ENCODE measurements at regions not wholly inside any gene's neighbourhood (a gene's known extent, or its start where the extent isn't known, plus 50 kb on each side); places are given as distances from the start of the nearest gene placed in this dataset.

DNA sequence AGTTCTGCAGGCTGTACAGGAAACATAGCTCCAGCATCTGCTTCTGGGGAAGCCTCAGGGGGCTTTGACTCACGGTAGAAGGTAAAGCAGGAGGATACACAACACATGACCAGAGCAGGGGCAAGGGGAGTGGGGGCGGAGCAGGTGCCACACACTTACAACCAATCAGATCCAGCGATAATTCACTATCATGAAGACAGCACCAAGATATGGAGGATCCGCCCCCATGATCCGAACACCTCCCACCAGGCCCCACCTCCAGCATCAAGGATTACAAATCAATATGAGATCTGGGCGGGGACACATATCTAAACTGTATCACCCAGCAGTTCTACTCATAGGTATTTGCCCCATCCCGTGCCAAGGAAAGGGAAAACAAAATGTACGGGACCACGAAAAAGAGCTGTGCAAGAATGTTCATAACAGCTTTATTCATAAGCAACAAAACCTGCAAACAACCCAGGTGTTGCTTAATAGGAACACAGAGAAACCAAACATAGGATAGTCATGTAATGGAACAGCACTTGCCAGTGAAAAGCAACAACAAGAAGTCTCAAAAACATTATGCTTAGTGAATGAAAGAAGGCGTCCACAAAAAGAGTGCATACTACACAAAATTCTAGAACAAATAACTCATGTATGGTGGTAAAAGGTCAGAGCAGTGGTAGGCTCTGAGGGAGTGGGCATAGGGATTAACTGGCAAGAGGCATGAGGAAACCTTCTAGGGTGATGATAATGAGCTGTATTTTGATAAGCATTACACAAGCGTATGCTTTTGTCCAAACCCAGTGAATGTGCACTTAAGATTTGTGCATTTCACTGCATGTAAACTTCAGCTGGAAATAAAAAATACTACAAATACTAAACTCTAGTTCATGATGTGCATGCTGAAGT, 130.9 kb upstream of the FAM9B start:
- CTCF ChIA-PET = interaction anchor here (1.4 kb wide), 1 partner anchor 176 kb away, joined by 3 read pairs; no protein-coding TSS in a partner anchor
- Histone ChIP-seq H4K20me1 (ENCODE audit: control insufficient read depth, insufficient read depth, low read length, poor library complexity, severe bottlenecking) (no peaks in the 10 kb centered on the region), H3K4me3 (ENCODE audit: control extremely low read depth in 1 of 5, extremely low read depth in 1 of 5, insufficient read depth in 1 of 5, low read depth in 2 of 5, low read length in 4 of 5) (no peak overlapping the region), H3K9me3 (ENCODE audit: control extremely low read depth in 1 of 3, control insufficient read depth in 2 of 3, insufficient read depth in 1 of 3, low read length in 2 of 3) (peaks cover 1 to 12% (median 8%) of the 10 kb centered on the region in 3 donors), H3K4me1 (ENCODE audit: control insufficient read depth in 2 of 2, insufficient read depth in 2 of 2, low read length in 2 of 2) (peaks cover 5 to 15% of the 10 kb centered on the region in 2 donors), H3K9ac (ENCODE audit: low read length) (no peak overlapping the region), H3K36me3 (replicated peaks in 1 of 2; ENCODE audit: control extremely low read depth in 1 of 2, control insufficient read depth in 1 of 2, extremely low read depth in 1 of 2, insufficient read depth in 2 of 2, low read length in 1 of 2) (no peaks in the 10 kb centered on the region), H3K79me2 (ENCODE audit: control insufficient read depth, insufficient read depth, low read length) (no peaks in the 10 kb centered on the region), H3K27me3 (replicated peaks in 1 of 4; ENCODE audit: control extremely low read depth in 1 of 4, control insufficient read depth in 3 of 4, insufficient read depth in 4 of 4, low read length in 3 of 4) (peaks cover 0 to 20% (median 8%) of the 10 kb centered on the region in 4 experiments), H3K4me2 (replicated peaks; ENCODE audit: low read depth, low read length, poor library complexity, severe bottlenecking) (no peak overlapping the region), H3K27ac (ENCODE audit: low read length in 2 of 2) (no peak overlapping the region), H2AFZ (ENCODE audit: insufficient read depth, low read depth, low read length, poor library complexity, severe bottlenecking) (no peak overlapping the region)
- Mint-ChIP-seq H3K4me3 (peak overlapping the region; percentile 49), H3K27me3 (peaks cover 22% of the 10 kb centered on the region), H3K27ac (peak overlapping the region; percentile 77), H3K9me3 (ENCODE audit: insufficient read depth) (no peaks in the 10 kb centered on the region), H3K4me1 (peaks cover 26% of the 10 kb centered on the region)
- intact Hi-C loops (cut with micrococcal nuclease) = loop anchor here (10.0 kb wide), 1 partner anchor 70 kb away; no protein-coding TSS in a partner anchor
- TF ChIP-seq EZH2 (IDR thresholded peaks at IDR 0.05; ENCODE audit: borderline replicate concordance, insufficient read depth, low read depth, low read length, poor library complexity, severe bottlenecking) = no peak
- TF ChIP-seq CTCF (IDR thresholded peaks at IDR 0.05) = no peak
- 100% methylated on average over 3 of the region's 11 CpGs for WGBS (ENCODE audit: insufficient coverage)
- POLR2A ChIA-PET = no interaction called here
- DNase-seq (no peak), ATAC-seq (ENCODE audit: low read depth) (peak; percentile 16)

- no peak overlapping the region for H3K4me3 Mint-ChIP-seq
- peaks cover 0 to 11% (median 6%) of the 10 kb centered on the region in 4 experiments for H3K27me3 ChIP-seq (replicated peaks in 1 of 4; ENCODE audit: control extremely low read depth in 1 of 4, control insufficient read depth in 3 of 4, insufficient read depth in 4 of 4, low read length in 3 of 4)
- no peak for TF ChIP-seq CTCF (IDR thresholded peaks at IDR 0.05)
- no peak for TF ChIP-seq EZH2 (IDR thresholded peaks at IDR 0.05; ENCODE audit: borderline replicate concordance, insufficient read depth, low read depth, low read length, poor library complexity, severe bottlenecking)
- no peak overlapping the region for H3K27ac Mint-ChIP-seq
- intact Hi-C loops (cut with micrococcal nuclease) = loop anchor here (1.0 to 10.0 kb wide), 3 partner anchors 72 to 296 kb away; no protein-coding TSS in a partner anchor
- H4K20me1 ChIP-seq (ENCODE audit: control insufficient read depth, insufficient read depth, low read length, poor library complexity, severe bottlenecking) = no peaks in the 10 kb centered on the region
- H3K9ac ChIP-seq (ENCODE audit: low read length) = no peak overlapping the region
- no peak overlapping the region for H3K27ac ChIP-seq (ENCODE audit: low read length in 2 of 2)
- H3K36me3 ChIP-seq (replicated peaks in 1 of 2; ENCODE audit: control extremely low read depth in 1 of 2, control insufficient read depth in 1 of 2, extremely low read depth in 1 of 2, insufficient read depth in 2 of 2, low read length in 1 of 2) = no peaks in the 10 kb centered on the region
- no CpG with 5 or more reads among the region's 1 CpG for WGBS (ENCODE audit: insufficient coverage)
- H2AFZ ChIP-seq (ENCODE audit: insufficient read depth, low read depth, low read length, poor library complexity, severe bottlenecking) = no peak overlapping the region
- no peak for ATAC-seq (ENCODE audit: low read depth)
- peaks cover 9% of the 10 kb centered on the region for H3K27me3 Mint-ChIP-seq
- peaks cover 26% of the 10 kb centered on the region for H3K4me1 Mint-ChIP-seq
- DNase-seq = no peak
- ChIA-PET CTCF (no interaction called here), POLR2A (no interaction called here)
- H3K79me2 ChIP-seq (ENCODE audit: control insufficient read depth, insufficient read depth, low read length) = no peaks in the 10 kb centered on the region
- H3K4me2 ChIP-seq (replicated peaks; ENCODE audit: low read depth, low read length, poor library complexity, severe bottlenecking) = no peak overlapping the region
- no peaks in the 10 kb centered on the region for H3K9me3 Mint-ChIP-seq (ENCODE audit: insufficient read depth)
- peaks cover 5 to 15% of the 10 kb centered on the region in 2 donors for H3K4me1 ChIP-seq (ENCODE audit: control insufficient read depth in 2 of 2, insufficient read depth in 2 of 2, low read length in 2 of 2)
- H3K4me3 ChIP-seq (ENCODE audit: control extremely low read depth in 1 of 5, extremely low read depth in 1 of 5, insufficient read depth in 1 of 5, low read depth in 2 of 5, low read length in 4 of 5) = no peak overlapping the region
- H3K9me3 ChIP-seq (ENCODE audit: control extremely low read depth in 1 of 3, control insufficient read depth in 2 of 3, insufficient read depth in 1 of 3, low read length in 2 of 3) = peaks cover 1 to 12% (median 8%) of the 10 kb centered on the region in 3 donors
Measured at GRCh38 chrX:9166584-9166944, 132.6 kb upstream of the FAM9B start.

All from B cell (primary cell).